ENCODE measurements at regions not wholly inside any gene's neighbourhood (a gene's known extent, or its start where the extent isn't known, plus 50 kb on each side); places are given as distances from the start of the nearest gene placed in this dataset.

DNA sequence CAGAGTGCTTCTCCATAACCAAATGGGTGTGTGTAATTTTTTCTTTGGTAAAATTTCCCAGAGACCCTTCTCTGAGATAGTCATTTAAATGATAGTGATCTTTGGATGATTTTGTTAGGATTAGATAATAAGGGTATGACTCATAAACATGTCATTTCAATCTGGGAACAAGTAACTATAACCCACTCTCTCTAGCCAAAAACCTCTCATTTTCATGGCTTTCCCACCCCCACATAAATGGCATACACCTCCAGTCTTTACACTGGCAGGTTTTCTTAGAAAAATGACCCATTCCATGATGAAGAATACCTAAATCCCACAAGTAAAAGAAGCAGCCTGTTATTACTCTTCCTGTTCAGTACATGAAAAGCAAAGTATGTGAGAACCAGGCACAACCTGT lies 572.0 kb upstream of the ZEB2 start:
- TF ChIP-seq, protein P1, sequence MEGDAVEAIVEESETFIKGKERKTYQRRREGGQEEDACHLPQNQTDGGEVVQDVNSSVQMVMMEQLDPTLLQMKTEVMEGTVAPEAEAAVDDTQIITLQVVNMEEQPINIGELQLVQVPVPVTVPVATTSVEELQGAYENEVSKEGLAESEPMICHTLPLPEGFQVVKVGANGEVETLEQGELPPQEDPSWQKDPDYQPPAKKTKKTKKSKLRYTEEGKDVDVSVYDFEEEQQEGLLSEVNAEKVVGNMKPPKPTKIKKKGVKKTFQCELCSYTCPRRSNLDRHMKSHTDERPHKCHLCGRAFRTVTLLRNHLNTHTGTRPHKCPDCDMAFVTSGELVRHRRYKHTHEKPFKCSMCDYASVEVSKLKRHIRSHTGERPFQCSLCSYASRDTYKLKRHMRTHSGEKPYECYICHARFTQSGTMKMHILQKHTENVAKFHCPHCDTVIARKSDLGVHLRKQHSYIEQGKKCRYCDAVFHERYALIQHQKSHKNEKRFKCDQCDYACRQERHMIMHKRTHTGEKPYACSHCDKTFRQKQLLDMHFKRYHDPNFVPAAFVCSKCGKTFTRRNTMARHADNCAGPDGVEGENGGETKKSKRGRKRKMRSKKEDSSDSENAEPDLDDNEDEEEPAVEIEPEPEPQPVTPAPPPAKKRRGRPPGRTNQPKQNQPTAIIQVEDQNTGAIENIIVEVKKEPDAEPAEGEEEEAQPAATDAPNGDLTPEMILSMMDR (conservative IDR thresholded peaks at IDR 0.05; ENCODE audit: low read depth, low read length): no peak
- no peak for TF ChIP-seq EZH2phosphoT487 (IDR thresholded peaks at IDR 0.05; ENCODE audit: borderline replicate concordance, low read length)
- no peak for TF ChIP-seq EZH2 (IDR thresholded peaks at IDR 0.05; ENCODE audit: low read length, unreplicated experiment)

Data from PC-3 (cell line).